Rectal smooth muscle tissue (tissue), 1 donor: ENCODE measurements at regions not wholly inside any gene's neighbourhood (a gene's known extent, or its start where the extent isn't known, plus 50 kb on each side); places are given as distances from the start of the nearest gene placed in this dataset.

Experiments used
- H3K27ac ChIP-seq: one replicate; pipeline ENCODE4 v1.7.0; 2013; ENCODE audit warnings: low read depth, low read length, inconsistent platforms
- H3K27me3 ChIP-seq: one replicate; pipeline ENCODE4 v1.7.0; 2013; ENCODE audit warnings: low read length; ENCODE audit not compliant: control insufficient read depth, insufficient read depth
- H3K36me3 ChIP-seq: one replicate; pipeline ENCODE4 v1.7.0; 2013; ENCODE audit warnings: low read length; ENCODE audit not compliant: control insufficient read depth, insufficient read depth
- H3K4me1 ChIP-seq: one replicate; pipeline ENCODE4 v1.7.0; 2013; ENCODE audit warnings: low read length; ENCODE audit not compliant: control insufficient read depth, insufficient read depth
- H3K4me3 ChIP-seq: one replicate; pipeline ENCODE4 v1.7.0; 2013; ENCODE audit warnings: low read length
- H3K9ac ChIP-seq: one replicate; pipeline ENCODE4 v1.7.0; 2013; ENCODE audit warnings: low read length

DNA sequence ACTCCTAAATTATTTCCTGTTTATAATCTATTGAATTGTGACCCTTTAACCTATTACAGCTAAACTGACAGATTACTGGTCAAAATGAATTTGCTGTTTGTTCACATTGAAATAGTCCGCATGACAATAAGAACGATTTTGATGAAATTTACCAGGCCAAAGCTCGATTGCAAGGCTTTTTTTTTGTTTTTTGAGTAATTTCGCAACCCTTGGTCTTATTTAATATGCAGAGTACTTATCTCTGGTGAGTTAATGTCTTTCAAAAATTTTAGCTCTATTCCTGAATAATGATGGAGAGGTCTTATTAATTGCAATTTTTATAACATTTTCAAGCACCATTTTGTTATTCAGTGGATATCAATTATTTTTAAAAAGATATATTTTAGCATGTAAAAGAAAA lies 362.4 kb downstream of the OTOL1 start:
- Histone ChIP-seq H3K27ac (no peak overlapping the region), H3K4me3 (no peak overlapping the region), H3K4me1 (no peaks in the 10 kb centered on the region), H3K9ac (no peak overlapping the region), H3K27me3 (no peaks in the 10 kb centered on the region), H3K36me3 (no peaks in the 10 kb centered on the region)

DNA sequence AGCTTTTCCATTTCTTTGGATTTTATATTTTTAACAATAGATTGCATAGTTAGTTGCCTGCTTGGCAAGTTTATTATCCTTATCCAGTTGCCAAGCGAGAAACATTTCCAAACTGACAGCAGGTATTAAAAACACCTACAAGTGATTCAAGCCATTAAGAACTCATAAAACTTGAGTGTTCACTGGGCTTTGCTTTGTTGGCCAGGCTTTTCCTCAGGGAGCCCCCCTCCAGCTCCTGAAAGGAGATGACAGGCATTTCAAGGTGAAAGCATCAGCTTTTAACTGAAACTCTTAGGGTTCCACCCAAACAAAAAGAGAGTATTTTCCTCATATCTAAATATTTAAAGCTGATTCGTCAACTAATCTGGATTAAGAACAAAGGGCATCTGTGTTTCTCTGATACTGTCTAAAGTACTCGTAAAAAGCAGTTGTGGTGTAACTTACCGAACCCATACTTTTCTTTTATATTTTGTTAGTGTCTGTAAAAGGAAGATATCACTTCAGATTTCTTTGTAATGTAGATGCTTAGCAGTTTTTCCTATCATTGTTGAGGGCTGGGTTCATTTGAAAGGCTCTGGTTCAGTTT lies 363.4 kb downstream of the OTOL1 start:
- Histone ChIP-seq H3K9ac (no peak overlapping the region), H3K36me3 (no peaks in the 10 kb centered on the region), H3K27ac (no peak overlapping the region), H3K4me3 (no peak overlapping the region), H3K27me3 (no peaks in the 10 kb centered on the region), H3K4me1 (no peaks in the 10 kb centered on the region)

DNA sequence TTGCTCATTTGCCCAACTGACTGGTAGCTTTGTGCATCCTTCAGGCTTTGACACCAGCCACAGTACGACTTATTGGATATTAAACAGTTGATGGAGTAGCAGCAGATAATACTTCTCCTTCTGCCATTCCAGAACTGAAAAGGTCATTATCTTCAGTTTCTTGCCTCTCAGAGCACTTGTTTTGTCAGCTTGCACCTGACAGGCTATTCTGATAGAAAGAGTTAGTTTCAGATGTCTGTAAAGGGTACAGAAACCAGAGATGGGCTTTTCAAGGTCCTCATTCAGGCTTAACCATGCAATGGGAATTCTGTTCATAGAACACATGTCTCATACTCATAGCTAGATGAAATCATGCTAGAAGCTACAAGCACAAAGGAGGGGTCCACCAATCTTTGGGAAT lies 367.2 kb downstream of the OTOL1 start:
- no peaks in the 10 kb centered on the region for H3K36me3 ChIP-seq
- no peak overlapping the region for H3K9ac ChIP-seq
- H3K27ac ChIP-seq = no peak overlapping the region
- no peaks in the 10 kb centered on the region for H3K27me3 ChIP-seq
- H3K4me3 ChIP-seq = no peak overlapping the region
- H3K4me1 ChIP-seq = no peaks in the 10 kb centered on the region

DNA sequence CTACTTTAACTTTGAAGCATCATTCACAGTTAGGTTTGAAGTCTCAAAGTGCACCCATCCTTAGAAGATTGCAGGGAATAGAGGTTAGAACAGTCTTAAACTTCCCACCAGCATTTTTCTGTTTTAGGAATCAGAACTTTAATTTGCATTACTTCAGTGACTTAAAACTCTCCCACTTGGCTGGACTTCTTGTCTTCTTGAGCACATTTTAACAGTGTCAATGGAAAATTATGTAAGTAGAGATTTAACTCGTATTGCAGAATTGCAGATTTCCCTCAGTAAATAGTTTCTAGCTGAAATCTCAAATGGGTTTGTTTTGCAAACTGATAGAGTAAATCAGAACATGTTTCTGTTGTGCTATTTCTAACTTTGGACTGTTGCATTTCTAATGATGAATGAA lies 369.6 kb downstream of the OTOL1 start:
- H3K36me3 ChIP-seq = no peaks in the 10 kb centered on the region
- H3K4me3 ChIP-seq = no peak overlapping the region
- H3K4me1 ChIP-seq = no peaks in the 10 kb centered on the region
- no peak overlapping the region for H3K27ac ChIP-seq
- no peaks in the 10 kb centered on the region for H3K27me3 ChIP-seq
- no peak overlapping the region for H3K9ac ChIP-seq

DNA sequence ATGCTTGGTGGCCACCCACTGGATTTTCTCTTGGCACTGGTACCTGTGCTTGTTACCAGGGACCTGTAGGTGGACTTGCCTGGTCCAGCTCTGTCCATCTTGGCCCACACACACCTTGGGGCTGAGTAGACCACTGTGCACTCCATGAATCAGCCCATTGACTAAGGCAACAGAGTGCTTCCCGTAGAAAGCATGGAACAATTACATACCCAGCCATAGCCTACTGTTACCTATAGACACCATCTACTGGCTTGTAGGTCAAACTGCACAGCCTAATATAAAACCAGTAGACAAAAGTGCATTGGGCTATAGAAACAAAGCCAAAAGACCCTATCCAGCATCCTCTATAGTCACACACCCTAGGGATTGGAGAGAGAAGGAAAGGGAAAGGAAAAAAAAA lies 378.9 kb downstream of the OTOL1 start:
- H3K27ac ChIP-seq = no peak overlapping the region
- H3K4me3 ChIP-seq = no peak overlapping the region
- no peaks in the 10 kb centered on the region for H3K4me1 ChIP-seq
- no peak overlapping the region for H3K9ac ChIP-seq
- no peaks in the 10 kb centered on the region for H3K36me3 ChIP-seq
- H3K27me3 ChIP-seq = no peaks in the 10 kb centered on the region

DNA sequence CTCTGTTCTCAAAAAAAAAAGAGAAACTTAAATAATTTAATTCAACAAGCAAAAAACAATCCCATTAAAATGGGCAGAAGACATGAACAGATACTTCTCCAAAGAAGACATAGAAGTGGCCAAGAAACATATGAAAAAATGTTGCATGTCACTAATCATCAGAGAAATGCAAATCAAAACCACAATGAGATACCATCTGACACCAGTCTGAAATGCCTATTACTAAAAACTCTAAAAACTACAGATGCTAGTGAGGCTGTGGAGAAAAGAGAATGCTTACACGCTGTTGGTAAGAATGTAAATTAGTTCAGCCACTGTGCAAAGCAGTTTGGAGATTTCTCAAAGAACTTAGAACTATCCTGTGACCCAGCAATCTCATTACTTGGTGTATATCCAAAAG lies 382.9 kb downstream of the OTOL1 start:
- Histone ChIP-seq H3K27me3 (no peaks in the 10 kb centered on the region), H3K4me3 (no peak overlapping the region), H3K9ac (no peak overlapping the region)

DNA sequence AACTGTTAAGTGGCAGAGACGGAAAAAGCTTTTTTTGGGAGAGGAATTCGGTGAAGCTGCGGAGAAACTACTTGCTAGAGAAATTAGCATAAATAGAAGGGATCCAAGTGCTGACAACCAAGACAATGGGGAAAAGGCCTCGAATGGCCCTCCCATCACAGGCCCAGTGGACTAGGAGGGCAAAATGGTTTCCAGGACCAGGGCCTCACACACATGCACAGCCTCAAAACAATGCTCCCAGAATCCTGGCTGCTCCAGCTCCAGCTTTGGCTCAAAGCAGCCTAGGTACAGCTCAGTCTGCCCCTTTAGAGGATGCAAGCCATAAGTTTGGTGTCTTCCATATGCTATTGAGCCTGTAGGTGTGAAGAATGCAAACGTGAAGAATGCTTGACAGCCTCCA lies 388.2 kb downstream of the OTOL1 start:
- H3K27ac ChIP-seq = no peak overlapping the region

More for the DNA sequence above, 382.9 kb downstream of the OTOL1 start:
- Histone ChIP-seq H3K27ac (no peak overlapping the region), H3K36me3 (no peaks in the 10 kb centered on the region), H3K4me1 (no peaks in the 10 kb centered on the region)

DNA sequence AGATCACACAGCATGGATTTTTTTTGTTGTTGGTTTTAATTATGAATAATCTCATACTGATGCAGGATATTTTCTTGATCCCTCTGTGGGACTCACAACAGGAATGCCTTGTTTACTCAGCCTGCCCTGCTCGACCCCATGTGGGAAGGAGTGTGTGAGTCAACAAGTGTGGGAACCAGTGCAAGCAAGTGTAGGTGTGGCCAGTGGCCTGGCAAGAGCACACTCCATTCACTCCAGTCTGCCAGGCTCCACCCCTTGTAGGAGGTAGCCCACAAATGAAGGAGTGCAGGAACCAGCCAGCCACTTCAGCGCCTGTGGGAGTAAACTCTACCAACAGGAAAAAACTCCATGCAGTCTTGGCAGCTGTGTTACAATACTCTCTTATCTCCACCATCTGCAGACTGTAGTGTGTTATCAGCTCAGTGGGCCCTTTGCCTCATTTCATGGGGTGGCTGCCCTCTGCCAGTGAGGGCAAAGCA lies 393.6 kb downstream of the OTOL1 start:
- no peak overlapping the region for H3K4me3 ChIP-seq
- H3K36me3 ChIP-seq = no peaks in the 10 kb centered on the region
- H3K27ac ChIP-seq = no peak overlapping the region
- H3K9ac ChIP-seq = no peak overlapping the region
- H3K4me1 ChIP-seq = no peaks in the 10 kb centered on the region
- no peaks in the 10 kb centered on the region for H3K27me3 ChIP-seq

More for the DNA sequence above, 388.2 kb downstream of the OTOL1 start:
- Histone ChIP-seq H3K27me3 (no peaks in the 10 kb centered on the region), H3K36me3 (no peaks in the 10 kb centered on the region), H3K9ac (no peak overlapping the region), H3K4me1 (no peaks in the 10 kb centered on the region), H3K4me3 (no peak overlapping the region)

DNA sequence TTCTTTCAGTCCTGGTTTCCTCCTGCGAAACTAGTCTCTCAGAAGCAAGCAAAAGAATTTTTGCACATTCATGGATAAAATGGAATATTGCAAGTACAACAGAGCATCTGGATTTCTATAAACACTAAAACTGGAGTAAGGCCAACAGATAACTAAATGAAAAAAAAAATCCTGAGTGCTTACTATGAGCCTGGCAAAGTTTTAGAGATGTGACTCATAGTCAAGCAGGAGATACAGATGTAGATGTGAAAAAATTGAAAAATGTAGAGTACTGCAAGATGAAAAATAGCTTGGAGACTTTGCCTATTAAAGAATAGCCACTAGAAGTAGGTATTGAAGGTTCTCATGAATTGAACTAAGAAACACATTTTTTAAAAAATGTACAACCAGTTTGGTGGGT lies 397.4 kb downstream of the OTOL1 start:
- Histone ChIP-seq H3K27ac (no peak overlapping the region), H3K36me3 (no peaks in the 10 kb centered on the region), H3K27me3 (no peaks in the 10 kb centered on the region), H3K4me1 (no peaks in the 10 kb centered on the region), H3K4me3 (no peak overlapping the region), H3K9ac (no peak overlapping the region)

DNA sequence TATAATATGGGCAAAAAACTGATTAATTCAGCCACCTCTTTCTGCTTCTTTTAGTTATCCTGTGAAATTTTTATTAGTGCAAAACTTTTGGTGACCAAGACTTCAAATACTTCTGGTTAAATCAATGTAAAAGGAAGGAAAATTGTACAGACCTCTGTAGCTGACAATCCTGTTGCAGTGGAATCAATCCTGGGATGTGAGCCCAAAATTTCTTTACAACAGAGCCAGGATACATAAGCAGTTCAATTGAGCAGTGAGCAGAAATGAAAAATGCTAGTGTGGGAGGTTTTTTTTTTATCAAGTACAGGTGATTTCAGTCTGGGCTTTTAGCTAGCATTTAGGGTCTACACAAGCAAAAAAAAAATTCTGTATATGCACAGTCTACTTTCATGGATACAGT lies 398.0 kb downstream of the OTOL1 start:
- H3K27ac ChIP-seq = no peak overlapping the region
- no peak overlapping the region for H3K4me3 ChIP-seq
- H3K36me3 ChIP-seq = no peaks in the 10 kb centered on the region

DNA sequence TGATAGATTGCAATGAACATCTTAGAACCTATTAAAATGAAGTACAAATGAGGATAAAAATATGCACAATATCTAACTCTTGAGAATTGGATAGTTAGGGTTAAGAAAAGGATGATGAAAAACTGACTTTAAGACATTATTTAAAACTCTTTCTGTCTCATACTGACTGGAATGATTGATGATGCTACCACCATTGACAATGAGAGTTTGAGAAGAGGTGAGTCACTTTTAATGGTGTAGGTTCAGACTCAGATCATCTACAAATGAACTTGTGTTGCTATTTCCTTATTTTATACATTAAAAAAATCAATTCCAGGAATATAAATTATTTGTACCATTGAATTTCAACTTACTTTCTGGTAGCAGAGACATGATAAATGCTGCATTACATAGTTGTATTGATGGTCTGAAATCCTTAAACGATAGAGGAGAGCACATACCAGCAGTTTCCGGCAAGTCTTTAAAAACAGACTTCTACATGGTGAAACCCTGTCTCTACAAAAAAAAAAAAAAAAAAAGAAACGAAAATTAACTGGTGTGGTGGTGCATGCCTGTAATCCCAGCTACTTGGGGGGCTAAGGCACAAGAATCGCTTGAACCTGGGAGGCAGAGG lies 409.0 kb downstream of the OTOL1 start:
- Histone ChIP-seq H3K4me1 (no peaks in the 10 kb centered on the region), H3K36me3 (no peaks in the 10 kb centered on the region), H3K27me3 (no peaks in the 10 kb centered on the region), H3K9ac (no peak overlapping the region), H3K4me3 (no peak overlapping the region), H3K27ac (no peak overlapping the region)

More for the DNA sequence above, 398.0 kb downstream of the OTOL1 start:
- H3K9ac ChIP-seq = no peak overlapping the region
- H3K27me3 ChIP-seq = no peaks in the 10 kb centered on the region
- H3K4me1 ChIP-seq = no peaks in the 10 kb centered on the region

DNA sequence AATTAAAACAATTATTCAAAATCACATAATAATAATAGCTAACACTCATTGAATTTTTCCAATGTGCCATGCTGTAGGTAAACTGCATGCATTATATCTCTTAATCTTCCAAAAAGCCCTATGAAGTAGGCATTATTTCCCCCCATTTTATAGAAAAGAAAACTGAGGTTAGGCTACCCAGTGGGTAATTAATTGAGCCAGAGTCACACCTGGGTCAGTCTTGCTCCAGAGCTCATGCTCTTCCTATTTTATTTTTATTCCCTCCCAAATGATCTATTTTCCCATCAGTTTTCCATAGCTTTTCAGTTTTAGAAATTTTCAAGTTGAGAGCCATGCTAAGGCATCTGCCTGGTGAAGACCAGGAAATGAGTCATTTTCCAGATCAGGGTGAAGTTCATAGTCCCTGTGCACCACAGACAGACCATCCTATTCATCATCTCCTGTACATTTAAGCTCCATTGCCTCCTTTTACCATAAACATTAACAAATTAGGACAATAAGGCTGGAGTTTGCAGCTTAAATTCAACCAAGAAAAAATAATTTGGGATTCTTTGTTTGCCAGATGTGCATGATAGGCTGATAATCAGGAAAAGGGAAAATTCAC lies 417.3 kb downstream of the OTOL1 start:
- H3K4me1 ChIP-seq = no peaks in the 10 kb centered on the region
- H3K9ac ChIP-seq = no peak overlapping the region
- no peak overlapping the region for H3K4me3 ChIP-seq

More for the DNA sequence above, 417.3 kb downstream of the OTOL1 start:
- H3K36me3 ChIP-seq = no peaks in the 10 kb centered on the region
- H3K27ac ChIP-seq = no peak overlapping the region
- no peaks in the 10 kb centered on the region for H3K27me3 ChIP-seq
